H1 (cell line): ENCODE measurements at regions not wholly inside any gene's neighbourhood (a gene's known extent, or its start where the extent isn't known, plus 50 kb on each side); places are given as distances from the start of the nearest gene placed in this dataset.

ENCODE experiments used
- ASH2L ChIP-seq: fragments of 200-600, 300-600 bp; sonication (generic); IDR thresholded peaks from one replicate; pipeline ENCODE4 v1.7.1; 2017; ENCODE audit warnings: low read length
- ATF3 ChIP-seq: IDR thresholded peaks from 2 replicates; pipeline ENCODE4 v1.6.1; 2011; ENCODE audit warnings: low read depth, mild to moderate bottlenecking, low read length; ENCODE audit not compliant: insufficient read depth
- EZH2 ChIP-seq: fragments of 200-600 bp; sonication (generic); IDR thresholded peaks from 2 replicates; pipeline ENCODE4 v1.7.1; 2012; ENCODE audit warnings: low read depth, mild to moderate bottlenecking, moderate library complexity, low read length, inconsistent platforms; ENCODE audit not compliant: severe bottlenecking
- POLR2A ChIP-seq, 2 experiments: IDR thresholded peaks; 1 replicate in 1 of 2; 2 replicates in 1 of 2; pipeline ENCODE4 v1.6.1; 2011; ENCODE audit warnings: low read depth in 2 of 2, low read length in 2 of 2, mild to moderate bottlenecking in 2 of 2; ENCODE audit errors: control extremely low read depth in 1 of 2
- POLR2AphosphoS5 ChIP-seq: IDR thresholded peaks from 2 replicates; pipeline ENCODE4 v1.6.1; 2011; ENCODE audit warnings: low read depth, low read length
- TAF1 ChIP-seq: IDR thresholded peaks from 2 replicates; pipeline ENCODE4 v1.6.1; 2011; ENCODE audit warnings: mild to moderate bottlenecking, low read depth, low read length
- TF ChIP-seq, protein P1 (sequence below), 3 experiments: IDR thresholded peaks; 1 replicate in 2 of 3; 2 replicates in 1 of 3; pipeline versions ENCODE4 v1.5.1 to v1.6.1; 2011; ENCODE audit warnings: low read length in 3 of 3, mild to moderate bottlenecking in 3 of 3, inconsistent platforms in 2 of 3, low read depth in 1 of 3, moderate library complexity in 1 of 3; ENCODE audit not compliant: insufficient read depth in 1 of 3; ENCODE audit errors: control extremely low read depth in 1 of 3
- TF ChIP-seq, protein P2 (sequence below): fragments of 300-600 bp; sonication (generic); IDR thresholded peaks from 2 replicates; pipeline ENCODE4 v1.7.1; 2012; ENCODE audit warnings: low read length, moderate library complexity, mild to moderate bottlenecking, inconsistent platforms; ENCODE audit not compliant: insufficient replicate concordance

GRCh38 chr16:86640265-86640843 is 62.0 kb downstream of the FOXL1 start:
- TF ChIP-seq, protein P1, sequence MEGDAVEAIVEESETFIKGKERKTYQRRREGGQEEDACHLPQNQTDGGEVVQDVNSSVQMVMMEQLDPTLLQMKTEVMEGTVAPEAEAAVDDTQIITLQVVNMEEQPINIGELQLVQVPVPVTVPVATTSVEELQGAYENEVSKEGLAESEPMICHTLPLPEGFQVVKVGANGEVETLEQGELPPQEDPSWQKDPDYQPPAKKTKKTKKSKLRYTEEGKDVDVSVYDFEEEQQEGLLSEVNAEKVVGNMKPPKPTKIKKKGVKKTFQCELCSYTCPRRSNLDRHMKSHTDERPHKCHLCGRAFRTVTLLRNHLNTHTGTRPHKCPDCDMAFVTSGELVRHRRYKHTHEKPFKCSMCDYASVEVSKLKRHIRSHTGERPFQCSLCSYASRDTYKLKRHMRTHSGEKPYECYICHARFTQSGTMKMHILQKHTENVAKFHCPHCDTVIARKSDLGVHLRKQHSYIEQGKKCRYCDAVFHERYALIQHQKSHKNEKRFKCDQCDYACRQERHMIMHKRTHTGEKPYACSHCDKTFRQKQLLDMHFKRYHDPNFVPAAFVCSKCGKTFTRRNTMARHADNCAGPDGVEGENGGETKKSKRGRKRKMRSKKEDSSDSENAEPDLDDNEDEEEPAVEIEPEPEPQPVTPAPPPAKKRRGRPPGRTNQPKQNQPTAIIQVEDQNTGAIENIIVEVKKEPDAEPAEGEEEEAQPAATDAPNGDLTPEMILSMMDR (IDR thresholded peaks at IDR 0.05; ENCODE audit: control extremely low read depth in 1 of 3, insufficient read depth in 1 of 3, low read depth in 1 of 3, low read length in 3 of 3) = no peak
- no peak for TF ChIP-seq ASH2L
- no peak for TF ChIP-seq EZH2
- TF ChIP-seq POLR2AphosphoS5 = no peak
- TF ChIP-seq TAF1 = no peak
- TF ChIP-seq, protein P2, sequence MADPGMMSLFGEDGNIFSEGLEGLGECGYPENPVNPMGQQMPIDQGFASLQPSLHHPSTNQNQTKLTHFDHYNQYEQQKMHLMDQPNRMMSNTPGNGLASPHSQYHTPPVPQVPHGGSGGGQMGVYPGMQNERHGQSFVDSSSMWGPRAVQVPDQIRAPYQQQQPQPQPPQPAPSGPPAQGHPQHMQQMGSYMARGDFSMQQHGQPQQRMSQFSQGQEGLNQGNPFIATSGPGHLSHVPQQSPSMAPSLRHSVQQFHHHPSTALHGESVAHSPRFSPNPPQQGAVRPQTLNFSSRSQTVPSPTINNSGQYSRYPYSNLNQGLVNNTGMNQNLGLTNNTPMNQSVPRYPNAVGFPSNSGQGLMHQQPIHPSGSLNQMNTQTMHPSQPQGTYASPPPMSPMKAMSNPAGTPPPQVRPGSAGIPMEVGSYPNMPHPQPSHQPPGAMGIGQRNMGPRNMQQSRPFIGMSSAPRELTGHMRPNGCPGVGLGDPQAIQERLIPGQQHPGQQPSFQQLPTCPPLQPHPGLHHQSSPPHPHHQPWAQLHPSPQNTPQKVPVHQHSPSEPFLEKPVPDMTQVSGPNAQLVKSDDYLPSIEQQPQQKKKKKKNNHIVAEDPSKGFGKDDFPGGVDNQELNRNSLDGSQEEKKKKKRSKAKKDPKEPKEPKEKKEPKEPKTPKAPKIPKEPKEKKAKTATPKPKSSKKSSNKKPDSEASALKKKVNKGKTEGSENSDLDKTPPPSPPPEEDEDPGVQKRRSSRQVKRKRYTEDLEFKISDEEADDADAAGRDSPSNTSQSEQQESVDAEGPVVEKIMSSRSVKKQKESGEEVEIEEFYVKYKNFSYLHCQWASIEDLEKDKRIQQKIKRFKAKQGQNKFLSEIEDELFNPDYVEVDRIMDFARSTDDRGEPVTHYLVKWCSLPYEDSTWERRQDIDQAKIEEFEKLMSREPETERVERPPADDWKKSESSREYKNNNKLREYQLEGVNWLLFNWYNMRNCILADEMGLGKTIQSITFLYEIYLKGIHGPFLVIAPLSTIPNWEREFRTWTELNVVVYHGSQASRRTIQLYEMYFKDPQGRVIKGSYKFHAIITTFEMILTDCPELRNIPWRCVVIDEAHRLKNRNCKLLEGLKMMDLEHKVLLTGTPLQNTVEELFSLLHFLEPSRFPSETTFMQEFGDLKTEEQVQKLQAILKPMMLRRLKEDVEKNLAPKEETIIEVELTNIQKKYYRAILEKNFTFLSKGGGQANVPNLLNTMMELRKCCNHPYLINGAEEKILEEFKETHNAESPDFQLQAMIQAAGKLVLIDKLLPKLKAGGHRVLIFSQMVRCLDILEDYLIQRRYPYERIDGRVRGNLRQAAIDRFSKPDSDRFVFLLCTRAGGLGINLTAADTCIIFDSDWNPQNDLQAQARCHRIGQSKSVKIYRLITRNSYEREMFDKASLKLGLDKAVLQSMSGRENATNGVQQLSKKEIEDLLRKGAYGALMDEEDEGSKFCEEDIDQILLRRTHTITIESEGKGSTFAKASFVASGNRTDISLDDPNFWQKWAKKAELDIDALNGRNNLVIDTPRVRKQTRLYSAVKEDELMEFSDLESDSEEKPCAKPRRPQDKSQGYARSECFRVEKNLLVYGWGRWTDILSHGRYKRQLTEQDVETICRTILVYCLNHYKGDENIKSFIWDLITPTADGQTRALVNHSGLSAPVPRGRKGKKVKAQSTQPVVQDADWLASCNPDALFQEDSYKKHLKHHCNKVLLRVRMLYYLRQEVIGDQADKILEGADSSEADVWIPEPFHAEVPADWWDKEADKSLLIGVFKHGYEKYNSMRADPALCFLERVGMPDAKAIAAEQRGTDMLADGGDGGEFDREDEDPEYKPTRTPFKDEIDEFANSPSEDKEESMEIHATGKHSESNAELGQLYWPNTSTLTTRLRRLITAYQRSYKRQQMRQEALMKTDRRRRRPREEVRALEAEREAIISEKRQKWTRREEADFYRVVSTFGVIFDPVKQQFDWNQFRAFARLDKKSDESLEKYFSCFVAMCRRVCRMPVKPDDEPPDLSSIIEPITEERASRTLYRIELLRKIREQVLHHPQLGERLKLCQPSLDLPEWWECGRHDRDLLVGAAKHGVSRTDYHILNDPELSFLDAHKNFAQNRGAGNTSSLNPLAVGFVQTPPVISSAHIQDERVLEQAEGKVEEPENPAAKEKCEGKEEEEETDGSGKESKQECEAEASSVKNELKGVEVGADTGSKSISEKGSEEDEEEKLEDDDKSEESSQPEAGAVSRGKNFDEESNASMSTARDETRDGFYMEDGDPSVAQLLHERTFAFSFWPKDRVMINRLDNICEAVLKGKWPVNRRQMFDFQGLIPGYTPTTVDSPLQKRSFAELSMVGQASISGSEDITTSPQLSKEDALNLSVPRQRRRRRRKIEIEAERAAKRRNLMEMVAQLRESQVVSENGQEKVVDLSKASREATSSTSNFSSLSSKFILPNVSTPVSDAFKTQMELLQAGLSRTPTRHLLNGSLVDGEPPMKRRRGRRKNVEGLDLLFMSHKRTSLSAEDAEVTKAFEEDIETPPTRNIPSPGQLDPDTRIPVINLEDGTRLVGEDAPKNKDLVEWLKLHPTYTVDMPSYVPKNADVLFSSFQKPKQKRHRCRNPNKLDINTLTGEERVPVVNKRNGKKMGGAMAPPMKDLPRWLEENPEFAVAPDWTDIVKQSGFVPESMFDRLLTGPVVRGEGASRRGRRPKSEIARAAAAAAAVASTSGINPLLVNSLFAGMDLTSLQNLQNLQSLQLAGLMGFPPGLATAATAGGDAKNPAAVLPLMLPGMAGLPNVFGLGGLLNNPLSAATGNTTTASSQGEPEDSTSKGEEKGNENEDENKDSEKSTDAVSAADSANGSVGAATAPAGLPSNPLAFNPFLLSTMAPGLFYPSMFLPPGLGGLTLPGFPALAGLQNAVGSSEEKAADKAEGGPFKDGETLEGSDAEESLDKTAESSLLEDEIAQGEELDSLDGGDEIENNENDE = no peak
- no peak for TF ChIP-seq ATF3
- TF ChIP-seq POLR2A (IDR thresholded peaks at IDR 0.05; ENCODE audit: control extremely low read depth in 1 of 2, low read depth in 2 of 2, low read length in 2 of 2) = no peak
